ENCODE measurements at regions not wholly inside any gene's neighbourhood (a gene's known extent, or its start where the extent isn't known, plus 50 kb on each side); places are given as distances from the start of the nearest gene placed in this dataset.

DNA sequence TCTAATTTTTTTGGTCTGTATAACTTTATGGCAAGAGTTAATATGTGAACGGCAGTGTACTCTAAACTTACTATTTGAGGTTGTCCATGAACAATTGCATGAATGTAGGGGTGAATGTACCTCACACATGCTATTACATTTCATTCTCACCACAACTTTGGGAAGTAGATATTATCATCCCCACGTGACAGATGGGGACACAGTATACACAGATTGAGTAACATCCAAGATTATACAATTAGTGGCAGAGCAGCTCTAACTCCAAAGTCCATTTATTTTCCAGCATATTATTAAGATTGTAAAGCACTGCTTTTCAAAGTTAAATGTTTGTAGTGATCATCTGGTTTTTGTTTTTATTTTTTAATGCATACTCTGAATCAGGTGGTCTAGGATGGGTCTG, 622.1 kb upstream of the ZEB2 start:
- Histone ChIP-seq H3K27me3 (no peaks in the 10 kb centered on the region), H3K4me1 (replicated peaks in 1 of 2) (no peaks in the 10 kb centered on the region), H3K4me3 (no peak overlapping the region), H3K36me3 (replicated peaks in 1 of 2) (no peaks in the 10 kb centered on the region), H3K27ac (no peak overlapping the region), H3K9me3 (replicated peaks in 1 of 3) (no peaks in the 10 kb centered on the region)
- no peak for TF ChIP-seq POLR2A (IDR thresholded peaks at IDR 0.05)
- TF ChIP-seq, protein P1, sequence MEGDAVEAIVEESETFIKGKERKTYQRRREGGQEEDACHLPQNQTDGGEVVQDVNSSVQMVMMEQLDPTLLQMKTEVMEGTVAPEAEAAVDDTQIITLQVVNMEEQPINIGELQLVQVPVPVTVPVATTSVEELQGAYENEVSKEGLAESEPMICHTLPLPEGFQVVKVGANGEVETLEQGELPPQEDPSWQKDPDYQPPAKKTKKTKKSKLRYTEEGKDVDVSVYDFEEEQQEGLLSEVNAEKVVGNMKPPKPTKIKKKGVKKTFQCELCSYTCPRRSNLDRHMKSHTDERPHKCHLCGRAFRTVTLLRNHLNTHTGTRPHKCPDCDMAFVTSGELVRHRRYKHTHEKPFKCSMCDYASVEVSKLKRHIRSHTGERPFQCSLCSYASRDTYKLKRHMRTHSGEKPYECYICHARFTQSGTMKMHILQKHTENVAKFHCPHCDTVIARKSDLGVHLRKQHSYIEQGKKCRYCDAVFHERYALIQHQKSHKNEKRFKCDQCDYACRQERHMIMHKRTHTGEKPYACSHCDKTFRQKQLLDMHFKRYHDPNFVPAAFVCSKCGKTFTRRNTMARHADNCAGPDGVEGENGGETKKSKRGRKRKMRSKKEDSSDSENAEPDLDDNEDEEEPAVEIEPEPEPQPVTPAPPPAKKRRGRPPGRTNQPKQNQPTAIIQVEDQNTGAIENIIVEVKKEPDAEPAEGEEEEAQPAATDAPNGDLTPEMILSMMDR (IDR thresholded peaks at IDR 0.05) = no peak
- DNase-seq = no peak
- intact Hi-C loops (cut with DNase I) = no loop called here
- WGBS, 4 donors = 69 to 87% (median 79%) methylated on average over 2 of the region's 2 CpGs

DNA sequence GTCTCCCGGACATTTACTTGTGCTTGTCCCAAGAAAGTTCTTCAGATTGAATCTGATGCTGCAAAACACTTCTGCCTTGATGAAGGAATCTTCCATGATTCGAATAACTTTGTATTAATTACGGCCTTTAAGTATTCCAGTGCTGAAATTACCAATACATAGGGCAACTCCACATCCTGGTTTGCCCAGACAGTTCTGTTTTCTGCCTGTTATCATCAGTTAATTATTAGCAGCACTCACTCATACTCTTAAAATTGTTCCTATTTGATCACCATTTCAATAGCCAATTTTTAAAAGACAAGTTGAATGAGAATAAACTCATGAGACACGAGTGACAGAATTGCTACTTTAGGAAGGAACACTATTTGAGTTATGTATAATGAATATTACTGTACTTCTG, 620.7 kb upstream of the ZEB2 start:
- no peak overlapping the region for H3K4me3 ChIP-seq
- no peak for DNase-seq
- intact Hi-C loops (cut with DNase I) = no loop called here
- H3K36me3 ChIP-seq (replicated peaks in 1 of 2) = no peaks in the 10 kb centered on the region
- no peak for TF ChIP-seq POLR2A (IDR thresholded peaks at IDR 0.05)
- TF ChIP-seq, protein P1 (IDR thresholded peaks at IDR 0.05) = no peak
- H3K4me1 ChIP-seq (replicated peaks in 1 of 2) = no peaks in the 10 kb centered on the region
- H3K27me3 ChIP-seq = no peaks in the 10 kb centered on the region
- 88 to 92% (median 90%) methylated on average over 4 of the region's 4 CpGs for WGBS, 4 donors
- H3K9me3 ChIP-seq (replicated peaks in 1 of 3) = no peaks in the 10 kb centered on the region
- H3K27ac ChIP-seq = no peak overlapping the region

DNA sequence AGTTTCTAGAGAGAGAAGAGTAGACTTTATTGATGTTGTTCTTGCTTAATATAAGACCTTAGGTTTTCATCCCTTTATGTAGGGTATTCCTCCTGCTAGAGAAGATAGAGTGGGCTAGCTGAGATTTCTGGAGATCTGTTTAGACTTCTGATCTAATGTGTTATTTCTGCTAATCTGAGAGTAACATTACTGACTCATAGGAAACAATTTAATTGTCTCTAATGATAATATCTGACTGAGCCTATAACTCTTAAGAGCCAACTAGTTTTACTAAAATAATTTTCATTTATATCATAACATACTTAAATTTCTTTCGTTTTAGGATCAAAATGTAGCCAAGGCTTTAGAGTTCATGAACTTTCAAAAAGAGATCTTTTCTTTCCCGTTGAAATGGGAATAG, 618.7 kb upstream of the ZEB2 start:
- Histone ChIP-seq H3K9me3 (replicated peaks in 1 of 3) (no peaks in the 10 kb centered on the region), H3K27me3 (no peaks in the 10 kb centered on the region), H3K36me3 (replicated peaks in 1 of 2) (no peaks in the 10 kb centered on the region), H3K27ac (no peak overlapping the region), H3K4me3 (no peak overlapping the region), H3K4me1 (replicated peaks in 1 of 2) (no peaks in the 10 kb centered on the region)
- TF ChIP-seq, protein P1 (IDR thresholded peaks at IDR 0.05) = no peak
- TF ChIP-seq POLR2A (IDR thresholded peaks at IDR 0.05) = no peak
- WGBS, 4 donors = 66 to 80% (median 71%) methylated on average over 2 of the region's 2 CpGs
- intact Hi-C loops (cut with DNase I) = no loop called here
- no peak for DNase-seq

DNA sequence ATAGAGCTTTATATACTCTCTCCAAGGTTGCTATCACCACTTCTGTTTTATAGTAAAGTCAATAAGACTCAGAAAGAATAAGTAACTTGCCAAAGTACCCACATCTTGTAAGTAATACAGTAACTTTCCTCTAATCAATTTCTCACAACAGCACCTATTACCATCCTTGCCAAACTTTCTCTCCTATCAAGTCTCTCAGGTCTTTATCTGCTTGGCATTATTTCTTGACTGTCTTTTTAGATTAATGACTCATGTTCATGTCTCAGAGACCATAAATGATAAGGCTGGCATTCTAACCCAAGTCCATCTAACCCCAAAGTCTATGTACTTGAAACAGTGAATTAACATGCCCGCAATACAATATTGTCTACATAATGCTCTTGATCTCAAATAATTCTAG, 618.0 kb upstream of the ZEB2 start:
- Histone ChIP-seq H3K9me3 (replicated peaks in 1 of 3) (peaks cover 0 to 5% (median 0%) of the 10 kb centered on the region in 3 donors), H3K27ac (no peak overlapping the region), H3K4me3 (no peak overlapping the region), H3K27me3 (no peaks in the 10 kb centered on the region), H3K4me1 (replicated peaks in 1 of 2) (no peaks in the 10 kb centered on the region), H3K36me3 (replicated peaks in 1 of 2) (no peaks in the 10 kb centered on the region)
- no peak for DNase-seq
- intact Hi-C loops (cut with DNase I) = no loop called here
- WGBS, 4 donors = 90 to 99% (median 96%) methylated on average over 1 of the region's 1 CpG
- TF ChIP-seq POLR2A (IDR thresholded peaks at IDR 0.05) = no peak
- TF ChIP-seq, protein P1 (IDR thresholded peaks at IDR 0.05) = no peak
